Activated T-helper 2 cell treated with anti-CD3 and anti-CD28 coated beads, Interferon-gamma antibody, Interleukin-2, Interleukin-4, amounts not matched to agents 10 μg/mL and 5 μg/mL and 100 μg/mL, durations not matched to agents 14 hours and 24 hours and 36 hours (primary cell): ENCODE measurements at regions not wholly inside any gene's neighbourhood (a gene's known extent, or its start where the extent isn't known, plus 50 kb on each side); places are given as distances from the start of the nearest gene placed in this dataset.
"Not testable (repeated sequence)": the region's sequence is repeated elsewhere in the genome, so short reads cannot be mapped to it uniquely, and the experiment has no call there.

Source experiments
- DNase-seq: peaks from one replicate; pipeline ENCODE4 v3.0.0; 2021; ENCODE audit warnings: low spot score
- H3K27ac Mint-ChIP-seq: one replicate; pipeline ENCODE4 v1.8.0; 2021; ENCODE audit warnings: mixed read lengths
- H3K27me3 Mint-ChIP-seq: one replicate; pipeline ENCODE4 v1.8.0; 2021; ENCODE audit warnings: low read depth, mixed read lengths
- H3K36me3 Mint-ChIP-seq: one replicate; pipeline ENCODE4 v1.8.0; 2021; ENCODE audit warnings: low read depth, mixed read lengths
- H3K4me1 Mint-ChIP-seq: one replicate; pipeline ENCODE4 v1.8.0; 2021; ENCODE audit warnings: low read depth, mixed read lengths
- H3K4me3 Mint-ChIP-seq: one replicate; pipeline ENCODE4 v1.8.0; 2021; ENCODE audit warnings: low read depth, mild to moderate bottlenecking, moderate library complexity, mixed read lengths
- H3K9me3 Mint-ChIP-seq: one replicate; pipeline ENCODE4 v1.8.0; 2021; ENCODE audit warnings: mixed read lengths
- intact Hi-C: fragments of 100-400 bp; cut with micrococcal nuclease; formaldehyde crosslinking; loops from one replicate; pipeline ENCODE4 v1.15.1; 2023

DNA sequence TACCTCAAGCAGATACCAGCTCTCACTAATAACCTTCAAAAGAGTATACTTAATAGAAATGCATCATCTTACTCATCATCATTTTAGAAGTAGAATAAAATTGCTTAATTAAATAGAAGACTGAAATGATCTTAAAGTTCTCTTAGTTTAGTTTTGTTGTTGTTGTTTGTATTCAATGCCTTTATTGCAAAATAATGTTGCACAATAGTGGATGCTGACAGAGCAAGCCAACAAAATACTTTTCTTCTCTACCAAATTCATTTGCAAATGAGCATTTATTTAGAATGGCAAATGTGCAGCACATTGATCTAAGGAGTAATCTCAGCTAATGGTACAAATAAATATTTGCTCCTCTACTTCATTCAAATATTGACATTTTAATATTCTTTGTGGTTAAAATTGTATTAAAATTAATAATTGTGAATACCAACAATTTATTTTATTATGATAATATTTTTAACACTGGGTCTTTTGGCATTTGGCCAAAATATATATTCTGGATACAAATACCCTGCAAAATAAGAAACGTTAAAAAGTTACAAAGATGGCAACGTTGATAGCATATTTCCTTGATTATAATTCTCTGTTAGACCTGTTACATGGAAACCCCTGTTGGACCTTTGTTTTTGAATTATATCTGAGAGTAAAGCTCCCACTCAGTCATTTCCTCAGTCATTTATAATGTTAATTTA is 496.1 kb downstream of the RERGL start:
- no peaks in the 10 kb centered on the region for H3K36me3 Mint-ChIP-seq
- no peak overlapping the region for H3K27ac Mint-ChIP-seq
- no peaks in the 10 kb centered on the region for H3K4me1 Mint-ChIP-seq
- H3K4me3 Mint-ChIP-seq = no peak overlapping the region
- peaks cover 12% of the 10 kb centered on the region for H3K9me3 Mint-ChIP-seq
- H3K27me3 Mint-ChIP-seq = no peaks in the 10 kb centered on the region
- intact Hi-C loops = no loop called here
- no peak for DNase-seq

DNA sequence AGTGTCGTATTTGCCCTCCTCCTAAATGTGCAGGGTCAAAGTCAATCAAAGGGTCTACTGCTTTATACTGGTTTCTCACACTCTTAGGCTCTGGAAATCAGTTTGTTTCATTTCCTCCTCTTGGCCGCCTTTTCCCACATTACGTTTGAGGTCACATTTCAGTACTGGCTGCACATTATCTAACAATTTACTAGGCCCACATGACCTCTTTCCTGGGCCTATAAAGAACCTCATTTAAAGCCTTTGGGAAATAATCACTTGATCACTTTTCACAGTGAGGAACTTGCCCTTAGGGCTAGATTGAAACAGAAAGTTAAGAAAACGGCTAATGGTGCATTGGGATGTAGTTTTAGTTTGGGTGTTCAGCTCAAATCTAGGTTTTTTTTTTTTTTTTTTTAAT is 497.5 kb downstream of the RERGL start:
- intact Hi-C loops = no loop called here
- H3K4me3 Mint-ChIP-seq = no peak overlapping the region
- peaks cover 12% of the 10 kb centered on the region for H3K9me3 Mint-ChIP-seq
- no peak for DNase-seq
- no peaks in the 10 kb centered on the region for H3K36me3 Mint-ChIP-seq
- H3K27me3 Mint-ChIP-seq = no peaks in the 10 kb centered on the region
- no peaks in the 10 kb centered on the region for H3K4me1 Mint-ChIP-seq
- no peak overlapping the region for H3K27ac Mint-ChIP-seq

- Mint-ChIP-seq H3K36me3 (no peaks in the 10 kb centered on the region), H3K27me3 (no peaks in the 10 kb centered on the region), H3K9me3 (peaks cover 6% of the 10 kb centered on the region), H3K4me3 (no peak overlapping the region), H3K4me1 (no peaks in the 10 kb centered on the region), H3K27ac (no peak overlapping the region)
- intact Hi-C loops = no loop called here
- no peak for DNase-seq
Measured at GRCh38 chr12:17591005-17591681, 498.9 kb downstream of the RERGL start.

GRCh38 chr12:17588968-17589367 is 501.0 kb downstream of the RERGL start:
- no peaks in the 10 kb centered on the region for H3K36me3 Mint-ChIP-seq
- H3K4me1 Mint-ChIP-seq = no peaks in the 10 kb centered on the region
- no peak overlapping the region for H3K4me3 Mint-ChIP-seq
- DNase-seq = no peak
- no peak overlapping the region for H3K27ac Mint-ChIP-seq
- no peaks in the 10 kb centered on the region for H3K27me3 Mint-ChIP-seq
- peaks cover 4% of the 10 kb centered on the region for H3K9me3 Mint-ChIP-seq
- intact Hi-C loops = no loop called here

- intact Hi-C loops = no loop called here
- H3K9me3 Mint-ChIP-seq = peaks cover 17% of the 10 kb centered on the region
- no peaks in the 10 kb centered on the region for H3K27me3 Mint-ChIP-seq
- H3K4me3 Mint-ChIP-seq = no peak overlapping the region
- H3K27ac Mint-ChIP-seq = no peak overlapping the region
- DNase-seq = no peak
- no peaks in the 10 kb centered on the region for H3K4me1 Mint-ChIP-seq
- no peaks in the 10 kb centered on the region for H3K36me3 Mint-ChIP-seq
Measured at GRCh38 chr12:17579205-17580026, 510.6 kb downstream of the RERGL start.

DNA sequence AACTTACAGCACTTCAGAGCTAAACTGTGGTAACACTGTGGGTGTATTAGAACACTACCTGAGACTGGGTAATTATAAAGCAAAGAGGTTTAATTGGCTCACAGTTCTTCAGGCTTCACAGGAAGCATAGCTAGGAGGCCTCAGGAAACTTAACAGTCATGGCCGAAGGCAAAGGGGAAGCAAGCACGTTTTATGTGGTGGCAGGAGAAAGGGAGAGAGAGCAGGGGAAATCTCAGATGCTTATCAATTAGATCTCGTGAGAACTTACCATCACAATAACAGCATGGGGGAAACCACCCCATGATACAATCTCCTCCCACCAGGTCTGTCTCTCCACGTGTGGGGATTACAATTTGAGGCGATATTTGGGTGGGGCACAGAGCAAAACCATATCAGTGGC is 512.6 kb downstream of the RERGL start:
- no peaks in the 10 kb centered on the region for H3K27me3 Mint-ChIP-seq

GRCh38 chr12:17572250-17572649 is 517.7 kb downstream of the RERGL start:
- no peaks in the 10 kb centered on the region for H3K4me1 Mint-ChIP-seq
- intact Hi-C loops = no loop called here
- no peak overlapping the region for H3K4me3 Mint-ChIP-seq
- H3K36me3 Mint-ChIP-seq = no peaks in the 10 kb centered on the region
- H3K27me3 Mint-ChIP-seq = no peaks in the 10 kb centered on the region
- H3K27ac Mint-ChIP-seq = no peak overlapping the region
- H3K9me3 Mint-ChIP-seq = peaks cover 9% of the 10 kb centered on the region
- DNase-seq = no peak

More for the DNA sequence above, 512.6 kb downstream of the RERGL start:
- Mint-ChIP-seq H3K4me1 (no peaks in the 10 kb centered on the region), H3K27ac (no peak overlapping the region), H3K4me3 (no peak overlapping the region), H3K36me3 (no peaks in the 10 kb centered on the region), H3K9me3 (peaks cover 16% of the 10 kb centered on the region)
- no peak for DNase-seq
- intact Hi-C loops = no loop called here

GRCh38 chr12:17571047-17571446 is 518.9 kb downstream of the RERGL start:
- DNase-seq = no peak
- Mint-ChIP-seq H3K27ac (no peak overlapping the region), H3K36me3 (no peaks in the 10 kb centered on the region), H3K9me3 (peaks cover 9% of the 10 kb centered on the region), H3K27me3 (no peaks in the 10 kb centered on the region), H3K4me3 (no peak overlapping the region), H3K4me1 (no peaks in the 10 kb centered on the region)
- intact Hi-C loops = no loop called here

DNA sequence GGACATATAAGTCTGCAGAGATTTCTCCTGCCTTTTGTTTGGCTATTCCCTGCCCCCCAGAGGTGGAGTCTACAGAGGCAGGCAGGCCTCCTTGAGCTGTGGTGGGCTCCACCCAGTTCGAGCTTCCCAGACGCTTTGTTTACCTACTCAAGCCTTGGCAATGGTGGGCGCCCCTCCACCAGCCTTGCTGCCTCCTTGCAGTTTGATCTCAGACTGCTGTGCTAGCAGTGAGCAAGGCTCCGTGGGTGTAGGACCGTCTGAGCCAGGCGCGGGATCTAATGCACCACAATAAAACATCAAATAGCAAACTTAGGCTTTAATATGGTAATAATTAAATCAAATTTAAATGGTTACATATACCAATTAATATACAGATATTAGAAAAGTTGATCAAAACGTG is 525.4 kb downstream of the RERGL start:
- H3K27me3 Mint-ChIP-seq, H3K27ac Mint-ChIP-seq, H3K36me3 Mint-ChIP-seq, intact Hi-C loops, DNase-seq, H3K4me3 Mint-ChIP-seq, H3K4me1 Mint-ChIP-seq: not testable (repeated sequence)
- H3K9me3 Mint-ChIP-seq = peaks cover 23% of the 10 kb centered on the region

GRCh38 chr12:17550011-17550410 is 540.0 kb downstream of the RERGL start:
- H3K27ac Mint-ChIP-seq = no peak overlapping the region

DNA sequence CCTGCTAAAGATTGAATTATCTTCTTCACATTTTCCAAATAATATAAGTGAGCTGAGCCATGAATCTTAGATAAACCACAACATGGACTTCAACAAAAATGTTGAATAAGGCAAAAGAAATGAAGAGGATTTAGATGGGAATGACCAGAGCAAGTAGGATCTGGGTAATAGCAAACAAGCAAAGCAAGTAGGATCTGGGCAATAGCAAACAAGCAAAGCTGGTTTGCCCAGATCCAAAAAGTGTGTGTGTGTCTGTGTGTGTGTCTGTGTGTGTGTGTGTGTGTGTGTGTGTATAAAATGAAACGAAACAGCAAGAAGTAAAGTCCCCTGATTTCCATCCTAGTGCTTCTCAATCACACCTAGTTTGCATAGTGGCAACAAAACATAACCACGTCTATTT is 549.1 kb downstream of the RERGL start:
- Mint-ChIP-seq H3K4me1 (no peaks in the 10 kb centered on the region), H3K36me3 (no peaks in the 10 kb centered on the region), H3K27ac (no peak overlapping the region), H3K4me3 (no peak overlapping the region), H3K9me3 (peaks cover 42% of the 10 kb centered on the region), H3K27me3 (no peaks in the 10 kb centered on the region)
- DNase-seq = no peak
- intact Hi-C loops = no loop called here

More at GRCh38 chr12:17550011-17550410, 540.0 kb downstream of the RERGL start:
- no peak for DNase-seq
- Mint-ChIP-seq H3K4me3 (no peak overlapping the region), H3K9me3 (peaks cover 64% of the 10 kb centered on the region), H3K27me3 (no peaks in the 10 kb centered on the region), H3K36me3 (no peaks in the 10 kb centered on the region), H3K4me1 (no peaks in the 10 kb centered on the region)
- intact Hi-C loops = no loop called here

- H3K9me3 Mint-ChIP-seq = peaks cover 24% of the 10 kb centered on the region
- no peak overlapping the region for H3K27ac Mint-ChIP-seq
- H3K27me3 Mint-ChIP-seq = no peaks in the 10 kb centered on the region
- no peak overlapping the region for H3K4me3 Mint-ChIP-seq
- intact Hi-C loops = no loop called here
- H3K4me1 Mint-ChIP-seq = no peaks in the 10 kb centered on the region
- H3K36me3 Mint-ChIP-seq = no peaks in the 10 kb centered on the region
- DNase-seq = no peak
Measured at GRCh38 chr12:17528394-17528793, 561.6 kb downstream of the RERGL start.

DNA sequence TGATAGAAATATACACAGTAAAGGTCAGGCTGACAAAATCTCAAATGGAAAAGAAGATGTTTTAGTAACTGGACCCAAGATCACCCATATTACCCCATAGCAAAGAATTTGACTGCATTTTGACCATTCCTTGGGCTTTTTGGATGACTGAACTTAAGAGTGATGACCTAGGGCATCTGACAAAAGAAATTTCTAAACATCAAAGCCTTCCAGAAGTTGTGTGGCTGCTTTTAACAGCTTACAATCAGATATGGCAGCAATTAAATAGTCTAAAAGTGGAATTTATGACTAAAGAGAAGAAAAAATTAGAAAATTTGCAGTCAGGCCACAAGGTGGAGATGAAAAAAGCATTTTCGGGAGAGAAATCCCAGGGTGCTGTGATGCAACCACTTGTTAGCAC is 563.0 kb downstream of the RERGL start:
- no peak for DNase-seq
- no peak overlapping the region for H3K4me3 Mint-ChIP-seq
- intact Hi-C loops = no loop called here
- H3K4me1 Mint-ChIP-seq = no peaks in the 10 kb centered on the region
- no peaks in the 10 kb centered on the region for H3K36me3 Mint-ChIP-seq
- H3K9me3 Mint-ChIP-seq = peaks cover 27% of the 10 kb centered on the region
- H3K27ac Mint-ChIP-seq = no peak overlapping the region
- no peaks in the 10 kb centered on the region for H3K27me3 Mint-ChIP-seq
